Hepatocyte (in vitro differentiated cells): ENCODE measurements at regions not wholly inside any gene's neighbourhood (a gene's known extent, or its start where the extent isn't known, plus 50 kb on each side); places are given as distances from the start of the nearest gene placed in this dataset.

Experiments
- DNase-seq: peaks from one replicate; pipeline ENCODE4 v3.0.0-alpha.2; 2016; ENCODE audit warnings: low spot score
- H2AFZ ChIP-seq: fragments of 200-600 bp; sonication (generic); 2 replicates; pipeline ENCODE4 v1.6.0; 2016; ENCODE audit warnings: antibody characterized with exemption, mild to moderate bottlenecking
- H3K27ac ChIP-seq: fragments of 200-600 bp; sonication (generic); 2 replicates; pipeline ENCODE4 v1.5.1; 2016; ENCODE audit warnings: mild to moderate bottlenecking
- H3K27me3 ChIP-seq: fragments of 200-600 bp; sonication (generic); 2 replicates; pipeline ENCODE4 v1.6.1; 2016
- H3K36me3 ChIP-seq: fragments of 200-600 bp; sonication (generic); replicated peaks from 2 replicates; pipeline ENCODE4 v1.5.1; 2016; ENCODE audit warnings: low read depth; ENCODE audit not compliant: insufficient read depth
- H3K4me1 ChIP-seq: fragments of 200-600 bp; sonication (generic); 2 replicates; pipeline ENCODE4 v1.5.1; 2016; ENCODE audit warnings: mild to moderate bottlenecking, moderate library complexity; ENCODE audit not compliant: insufficient read depth
- H3K4me2 ChIP-seq: fragments of 200-600 bp; sonication (generic); 2 replicates; pipeline ENCODE4 v1.6.0; 2016
- H3K4me3 ChIP-seq: fragments of 200-600 bp; sonication (generic); 2 replicates; pipeline ENCODE4 v1.5.1; 2016; ENCODE audit warnings: mild to moderate bottlenecking
- H3K79me2 ChIP-seq: fragments of 200-600 bp; sonication (generic); 2 replicates; pipeline ENCODE4 v1.6.0; 2017; ENCODE audit warnings: mild to moderate bottlenecking
- H3K9me2 ChIP-seq: fragments of 200-600 bp; sonication (generic); replicated peaks from 2 replicates; pipeline ENCODE4 v1.6.0; 2017; ENCODE audit warnings: mild to moderate bottlenecking; ENCODE audit not compliant: insufficient read depth
- H3K9me3 ChIP-seq: fragments of 200-600 bp; sonication (generic); 2 replicates; pipeline ENCODE4 v1.5.1; 2016; ENCODE audit warnings: low read depth, mild to moderate bottlenecking
- H4K20me1 ChIP-seq: fragments of 200-600 bp; sonication (generic); 2 replicates; pipeline ENCODE4 v1.6.0; 2016; ENCODE audit warnings: mild to moderate bottlenecking; ENCODE audit not compliant: insufficient read depth, poor library complexity, severe bottlenecking
- EZH2 ChIP-seq: fragments of 200-600 bp; sonication (generic); IDR thresholded peaks from 2 replicates; pipeline ENCODE4 v1.6.1; 2016; ENCODE audit warnings: antibody characterized with exemption, mild to moderate bottlenecking, borderline replicate concordance
- EZH2phosphoT487 ChIP-seq: fragments of 200-600 bp; sonication (generic); IDR thresholded peaks from one replicate; pipeline ENCODE4 v1.6.1; 2018; ENCODE audit warnings: antibody characterized with exemption, mild to moderate bottlenecking, low read depth, moderate library complexity; ENCODE audit not compliant: unreplicated experiment, severe bottlenecking
- WGBS: methylation state at CpG from one replicate; pipeline ENCODE4 v1.1.6; 2016; ENCODE audit warnings: low lambda C conversion rate; ENCODE audit errors: missing lambda C conversion rate; 5-methylcytosine and 5-hydroxymethylcytosine counted together
- TF ChIP-seq, protein P1 (sequence below): fragments of 200-600 bp; sonication (generic); IDR thresholded peaks from 2 replicates; pipeline ENCODE4 v1.5.1; 2016; ENCODE audit warnings: antibody characterized with exemption, mild to moderate bottlenecking; ENCODE audit not compliant: poor library complexity

DNA sequence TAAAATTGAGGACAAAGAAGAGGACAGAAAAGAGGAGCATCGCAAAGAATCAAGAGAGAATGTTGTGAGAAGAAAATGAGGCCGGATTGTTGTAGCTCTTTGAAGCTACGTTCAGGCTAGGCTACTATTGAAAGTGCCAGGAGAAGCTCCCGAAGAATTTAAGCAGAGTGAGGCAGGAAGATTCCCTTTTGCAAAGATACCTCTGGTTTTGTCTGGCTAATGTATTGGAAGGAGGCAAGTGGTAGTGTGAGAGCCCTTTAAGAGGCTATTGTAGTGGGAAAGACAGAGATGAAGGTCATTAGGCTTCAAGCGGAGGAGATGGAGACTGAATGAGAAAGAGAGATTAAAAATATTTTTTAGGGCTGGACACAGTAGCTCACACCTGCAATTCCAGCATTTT lies 476.9 kb upstream of the ADGRL2 start:
- Histone ChIP-seq H3K9me2 (no peaks in the 10 kb centered on the region), H3K9me3 (no peaks in the 10 kb centered on the region), H3K27ac (no peak overlapping the region), H4K20me1 (no peaks in the 10 kb centered on the region), H3K36me3 (no peaks in the 10 kb centered on the region), H3K79me2 (no peaks in the 10 kb centered on the region), H2AFZ (no peak overlapping the region), H3K4me2 (no peak overlapping the region), H3K4me1 (no peaks in the 10 kb centered on the region), H3K27me3 (no peaks in the 10 kb centered on the region), H3K4me3 (no peak overlapping the region)
- TF ChIP-seq, protein P1, sequence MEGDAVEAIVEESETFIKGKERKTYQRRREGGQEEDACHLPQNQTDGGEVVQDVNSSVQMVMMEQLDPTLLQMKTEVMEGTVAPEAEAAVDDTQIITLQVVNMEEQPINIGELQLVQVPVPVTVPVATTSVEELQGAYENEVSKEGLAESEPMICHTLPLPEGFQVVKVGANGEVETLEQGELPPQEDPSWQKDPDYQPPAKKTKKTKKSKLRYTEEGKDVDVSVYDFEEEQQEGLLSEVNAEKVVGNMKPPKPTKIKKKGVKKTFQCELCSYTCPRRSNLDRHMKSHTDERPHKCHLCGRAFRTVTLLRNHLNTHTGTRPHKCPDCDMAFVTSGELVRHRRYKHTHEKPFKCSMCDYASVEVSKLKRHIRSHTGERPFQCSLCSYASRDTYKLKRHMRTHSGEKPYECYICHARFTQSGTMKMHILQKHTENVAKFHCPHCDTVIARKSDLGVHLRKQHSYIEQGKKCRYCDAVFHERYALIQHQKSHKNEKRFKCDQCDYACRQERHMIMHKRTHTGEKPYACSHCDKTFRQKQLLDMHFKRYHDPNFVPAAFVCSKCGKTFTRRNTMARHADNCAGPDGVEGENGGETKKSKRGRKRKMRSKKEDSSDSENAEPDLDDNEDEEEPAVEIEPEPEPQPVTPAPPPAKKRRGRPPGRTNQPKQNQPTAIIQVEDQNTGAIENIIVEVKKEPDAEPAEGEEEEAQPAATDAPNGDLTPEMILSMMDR = no peak
- TF ChIP-seq EZH2 = no peak
- TF ChIP-seq EZH2phosphoT487 = no peak
- 94% methylated on average over 5 of the region's 5 CpGs for WGBS
- no peak for DNase-seq

DNA sequence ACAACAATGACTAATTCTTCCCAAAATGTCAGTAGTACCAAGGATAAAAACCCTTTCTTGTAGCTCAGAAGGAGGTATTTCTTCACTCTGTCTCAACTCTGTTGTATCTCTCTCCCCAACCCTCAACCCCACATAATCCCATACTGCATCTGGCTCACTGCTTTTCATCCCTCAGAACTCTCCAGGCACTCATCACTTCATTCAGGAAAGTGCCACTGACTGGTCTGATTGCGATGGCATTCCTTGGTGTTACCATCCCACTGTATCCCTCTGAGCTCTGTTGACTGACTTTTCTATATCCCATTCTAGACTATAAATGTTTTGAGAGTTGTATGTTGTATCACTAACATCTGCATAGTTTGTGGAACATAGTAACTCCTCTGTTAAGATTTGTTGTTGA lies 483.5 kb upstream of the ADGRL2 start:
- no peak for DNase-seq
- Histone ChIP-seq H3K36me3 (no peaks in the 10 kb centered on the region), H3K4me1 (no peaks in the 10 kb centered on the region), H3K4me3 (no peak overlapping the region), H3K4me2 (no peak overlapping the region), H3K79me2 (peaks cover 13% of the 10 kb centered on the region), H3K9me3 (no peaks in the 10 kb centered on the region), H4K20me1 (no peaks in the 10 kb centered on the region), H3K27me3 (no peaks in the 10 kb centered on the region), H3K9me2 (no peaks in the 10 kb centered on the region), H3K27ac (no peak overlapping the region), H2AFZ (no peak overlapping the region)
- WGBS = 78% methylated on average over 1 of the region's 1 CpG
- TF ChIP-seq EZH2phosphoT487 (no peak), EZH2 (no peak)
- TF ChIP-seq, protein P1 = no peak

DNA sequence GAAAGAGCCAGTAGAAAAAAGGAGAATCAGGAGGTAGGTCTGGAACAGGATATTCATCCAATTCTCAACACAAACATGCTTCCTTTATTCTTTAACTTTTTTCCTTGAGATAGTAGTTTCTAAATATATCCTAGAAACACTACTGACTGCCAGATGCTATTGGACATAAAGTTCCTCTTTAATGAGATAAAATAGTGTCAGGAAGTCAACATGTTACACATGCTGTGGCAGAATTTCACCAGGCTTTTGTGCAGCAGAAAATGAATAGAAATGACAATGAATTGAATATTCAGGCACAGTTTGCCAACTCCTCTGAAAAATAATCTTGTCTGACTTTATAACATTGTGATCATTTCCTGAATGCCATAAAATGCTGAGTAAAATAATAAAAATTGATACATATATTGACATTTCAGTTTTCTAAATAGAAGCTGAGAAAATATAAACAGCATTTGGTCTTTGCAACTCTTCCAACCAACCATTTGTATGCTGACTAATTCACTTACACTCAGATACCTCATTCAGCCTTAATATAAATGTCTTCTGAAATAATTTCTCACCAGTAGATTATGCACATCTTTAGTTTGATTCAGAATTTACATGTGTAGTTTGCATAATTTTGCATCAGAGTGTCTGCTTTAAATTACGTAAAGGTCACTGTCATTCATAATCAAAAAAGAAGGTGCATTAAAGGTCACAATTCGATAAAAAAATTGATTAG lies 486.1 kb upstream of the ADGRL2 start:
- no peak for DNase-seq
- 100% methylated on average over 2 of the region's 2 CpGs for WGBS

DNA sequence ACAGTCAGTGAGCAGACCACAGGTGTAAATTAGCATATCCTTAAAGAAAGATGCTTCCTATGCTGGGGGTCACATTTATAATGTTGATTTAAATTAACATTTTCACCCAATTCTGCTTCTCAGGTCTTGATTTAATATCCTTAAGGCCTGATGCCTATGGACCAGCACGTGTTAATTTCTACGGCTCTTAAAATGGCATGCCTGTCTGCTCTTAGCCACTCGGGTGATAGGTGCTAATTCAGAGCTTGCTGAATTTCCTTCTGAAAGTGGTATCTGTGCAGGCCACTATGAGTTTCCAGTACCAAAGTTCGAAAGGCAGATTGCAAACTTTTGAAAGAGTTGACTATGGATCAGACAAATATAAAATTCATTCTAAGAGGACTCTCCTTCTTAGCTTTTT lies 487.4 kb upstream of the ADGRL2 start:
- H2AFZ ChIP-seq = no peak overlapping the region
- H3K27me3 ChIP-seq = no peaks in the 10 kb centered on the region
- no peaks in the 10 kb centered on the region for H3K4me1 ChIP-seq
- TF ChIP-seq EZH2phosphoT487 (no peak), EZH2 (no peak)
- TF ChIP-seq, protein P1 = no peak
- no peaks in the 10 kb centered on the region for H3K36me3 ChIP-seq
- H3K4me3 ChIP-seq = no peak overlapping the region
- no peak overlapping the region for H3K4me2 ChIP-seq
- H3K27ac ChIP-seq = no peak overlapping the region
- H3K9me2 ChIP-seq = no peaks in the 10 kb centered on the region
- no peaks in the 10 kb centered on the region for H4K20me1 ChIP-seq
- DNase-seq = no peak
- no peaks in the 10 kb centered on the region for H3K9me3 ChIP-seq
- H3K79me2 ChIP-seq = peaks cover 34% of the 10 kb centered on the region
- WGBS = 64% methylated on average over 4 of the region's 4 CpGs

More for the DNA sequence above, 486.1 kb upstream of the ADGRL2 start:
- Histone ChIP-seq H3K27me3 (no peaks in the 10 kb centered on the region), H3K27ac (no peak overlapping the region), H3K4me3 (no peak overlapping the region), H3K9me3 (no peaks in the 10 kb centered on the region), H3K79me2 (peaks cover 25% of the 10 kb centered on the region), H3K36me3 (no peaks in the 10 kb centered on the region), H3K4me1 (no peaks in the 10 kb centered on the region), H3K9me2 (no peaks in the 10 kb centered on the region), H3K4me2 (no peak overlapping the region), H4K20me1 (no peaks in the 10 kb centered on the region), H2AFZ (no peak overlapping the region)
- no peak for TF ChIP-seq EZH2phosphoT487
